ENCODE measurements at regions not wholly inside any gene's neighbourhood (a gene's known extent, or its start where the extent isn't known, plus 50 kb on each side); places are given as distances from the start of the nearest gene placed in this dataset.

- Mint-ChIP-seq H3K4me1 (ENCODE audit: low read depth) (no peaks in the 10 kb centered on the region), H3K4me3 (no peak overlapping the region), H3K36me3 (no peaks in the 10 kb centered on the region), H3K27me3 (no peaks in the 10 kb centered on the region), H3K27ac (no peak overlapping the region), H3K9me3 (peaks cover 15% of the 10 kb centered on the region)
- POLR2A ChIA-PET = no interaction called here
- no peak for DNase-seq
- intact Hi-C loops (cut with micrococcal nuclease) = no loop called here
- CTCF ChIA-PET = interaction anchor here (0.7 kb wide), 1 partner anchor 288 kb away, joined by 5 read pairs; no protein-coding TSS in a partner anchor
Measured at GRCh38 chr2:56648802-56649201, 465.0 kb downstream of the CCDC85A start.

GRCh38 chr2:56654936-56655335 lies 471.1 kb downstream of the CCDC85A start:
- intact Hi-C loops (cut with micrococcal nuclease) = no loop called here
- Mint-ChIP-seq H3K4me1 (ENCODE audit: low read depth) (no peaks in the 10 kb centered on the region), H3K9me3 (peaks cover 19% of the 10 kb centered on the region), H3K27ac (no peak overlapping the region), H3K27me3 (no peaks in the 10 kb centered on the region), H3K36me3 (no peaks in the 10 kb centered on the region), H3K4me3 (no peak overlapping the region)
- no peak for DNase-seq
- ChIA-PET POLR2A (no interaction called here), CTCF (no interaction called here)

DNA sequence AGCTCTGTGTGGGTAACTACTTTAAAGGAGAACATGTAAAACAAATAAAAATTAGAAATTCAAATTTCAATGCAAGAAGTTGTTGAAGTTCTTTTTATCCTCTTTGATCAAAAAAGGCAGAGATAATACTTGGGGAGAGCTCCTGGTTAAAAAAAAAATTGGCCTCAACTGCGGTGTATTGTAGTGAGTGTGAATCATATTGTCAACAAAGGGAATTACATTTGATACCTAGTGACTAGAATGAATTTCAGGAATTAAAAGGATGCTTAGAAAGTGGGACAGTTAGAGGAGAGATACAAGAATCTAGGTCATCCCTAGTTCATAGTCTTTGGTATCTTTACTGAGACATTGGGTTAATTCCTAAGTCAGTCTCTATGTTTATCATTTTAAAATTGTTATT lies 473.0 kb downstream of the CCDC85A start:
- no peak overlapping the region for H3K27ac Mint-ChIP-seq

DNA sequence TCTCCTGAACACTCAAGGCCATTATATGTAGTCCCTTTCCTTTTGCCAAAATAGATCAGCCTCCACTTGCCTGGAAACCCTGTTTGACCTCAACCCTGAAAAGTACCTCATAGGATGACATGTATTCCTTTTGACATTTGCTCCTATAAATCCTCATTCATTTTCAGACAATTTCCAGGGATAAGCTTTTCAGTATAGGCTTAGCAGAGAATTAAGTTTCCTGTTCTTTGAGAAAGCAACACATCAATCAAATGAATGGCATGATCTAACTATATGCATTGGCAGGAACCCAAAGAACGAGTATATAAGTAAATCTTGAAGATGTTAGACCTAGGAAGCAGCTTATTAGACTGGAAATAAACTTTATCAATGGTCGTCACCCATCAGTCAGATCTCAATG lies 483.0 kb downstream of the CCDC85A start:
- Mint-ChIP-seq H3K27me3 (no peaks in the 10 kb centered on the region), H3K36me3 (no peaks in the 10 kb centered on the region), H3K9me3 (peaks cover 14% of the 10 kb centered on the region), H3K4me1 (ENCODE audit: low read depth) (no peaks in the 10 kb centered on the region), H3K27ac (no peak overlapping the region), H3K4me3 (no peak overlapping the region)
- no peak for DNase-seq
- ChIA-PET CTCF (no interaction called here), POLR2A (no interaction called here)
- intact Hi-C loops (cut with micrococcal nuclease) = no loop called here

More for the DNA sequence above, 473.0 kb downstream of the CCDC85A start:
- CTCF ChIA-PET = no interaction called here
- Mint-ChIP-seq H3K4me1 (ENCODE audit: low read depth) (no peaks in the 10 kb centered on the region), H3K36me3 (no peaks in the 10 kb centered on the region), H3K9me3 (peaks cover 15% of the 10 kb centered on the region), H3K4me3 (no peak overlapping the region), H3K27me3 (no peaks in the 10 kb centered on the region)
- DNase-seq = no peak
- intact Hi-C loops (cut with micrococcal nuclease) = no loop called here
- POLR2A ChIA-PET = no interaction called here

GRCh38 chr2:56671973-56672569 lies 488.3 kb downstream of the CCDC85A start:
- intact Hi-C loops (cut with micrococcal nuclease) = no loop called here
- DNase-seq = no peak
- Mint-ChIP-seq H3K36me3 (no peaks in the 10 kb centered on the region), H3K27ac (no peak overlapping the region), H3K4me1 (ENCODE audit: low read depth) (no peaks in the 10 kb centered on the region), H3K27me3 (no peaks in the 10 kb centered on the region), H3K9me3 (peaks cover 20% of the 10 kb centered on the region), H3K4me3 (no peak overlapping the region)
- ChIA-PET CTCF (no interaction called here), POLR2A (no interaction called here)

DNA sequence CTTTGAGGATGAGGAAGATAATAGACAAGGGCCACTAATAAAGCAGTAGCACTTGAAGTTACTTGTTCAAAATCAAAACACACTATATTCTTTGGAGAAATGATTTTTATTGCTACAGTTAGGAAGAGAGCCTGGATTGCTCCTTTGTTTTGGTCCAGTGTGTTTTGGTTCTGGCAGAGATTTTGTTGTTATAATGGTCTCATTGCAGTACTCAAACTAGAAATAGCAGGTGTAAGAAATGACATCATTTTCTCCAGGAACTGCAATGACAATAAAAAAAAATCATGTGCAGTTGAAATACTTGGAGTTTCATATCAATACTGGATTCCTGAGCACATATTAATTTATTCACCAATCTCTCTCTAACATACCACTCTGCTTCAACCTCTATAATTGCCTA lies 490.3 kb downstream of the CCDC85A start:
- no peak overlapping the region for H3K4me3 Mint-ChIP-seq
- no peaks in the 10 kb centered on the region for H3K4me1 Mint-ChIP-seq (ENCODE audit: low read depth)
- H3K36me3 Mint-ChIP-seq = no peaks in the 10 kb centered on the region
- no peak for DNase-seq
- ChIA-PET CTCF (no interaction called here), POLR2A (no interaction called here)
- intact Hi-C loops (cut with micrococcal nuclease) = no loop called here
- H3K9me3 Mint-ChIP-seq = peaks cover 16% of the 10 kb centered on the region
- no peaks in the 10 kb centered on the region for H3K27me3 Mint-ChIP-seq
- H3K27ac Mint-ChIP-seq = no peak overlapping the region

DNA sequence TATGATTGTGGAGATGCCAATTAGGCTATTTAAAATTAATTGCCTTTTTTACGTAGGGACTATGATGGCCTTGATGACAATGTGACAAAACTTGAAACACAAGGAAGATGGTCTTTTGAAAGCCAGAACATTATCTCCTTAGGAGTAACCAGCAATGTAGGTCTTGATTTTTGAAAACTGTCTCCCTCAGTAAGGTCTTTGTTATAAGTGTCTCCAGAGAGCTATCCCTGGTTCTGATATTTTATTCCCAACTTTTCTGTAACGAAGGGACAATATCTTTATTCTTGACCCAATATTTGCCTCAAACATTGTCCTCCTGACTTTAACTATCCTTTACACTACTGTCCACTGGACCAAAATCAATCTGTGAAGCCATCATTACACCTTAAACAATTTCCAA lies 493.2 kb downstream of the CCDC85A start:
- Mint-ChIP-seq H3K4me3 (no peak overlapping the region), H3K9me3 (peaks cover 11% of the 10 kb centered on the region), H3K27me3 (no peaks in the 10 kb centered on the region), H3K27ac (no peak overlapping the region), H3K4me1 (ENCODE audit: low read depth) (no peaks in the 10 kb centered on the region), H3K36me3 (no peaks in the 10 kb centered on the region)
- intact Hi-C loops (cut with micrococcal nuclease) = no loop called here
- CTCF ChIA-PET = no interaction called here
- POLR2A ChIA-PET = no interaction called here
- no peak for DNase-seq

- no peaks in the 10 kb centered on the region for H3K36me3 Mint-ChIP-seq
- H3K4me1 Mint-ChIP-seq (ENCODE audit: low read depth) = no peaks in the 10 kb centered on the region
- H3K27ac Mint-ChIP-seq = no peak overlapping the region
- ChIA-PET CTCF (no interaction called here), POLR2A (no interaction called here)
- no peaks in the 10 kb centered on the region for H3K27me3 Mint-ChIP-seq
- intact Hi-C loops (cut with micrococcal nuclease) = no loop called here
- DNase-seq = no peak
- H3K4me3 Mint-ChIP-seq = no peak overlapping the region
- H3K9me3 Mint-ChIP-seq = peaks cover 4% of the 10 kb centered on the region
Measured at GRCh38 chr2:56680971-56681631, 497.3 kb downstream of the CCDC85A start.

- no peak for DNase-seq
- no peak overlapping the region for H3K27ac Mint-ChIP-seq
- H3K4me1 Mint-ChIP-seq (ENCODE audit: low read depth) = no peaks in the 10 kb centered on the region
- POLR2A ChIA-PET = no interaction called here
- no peaks in the 10 kb centered on the region for H3K27me3 Mint-ChIP-seq
- H3K9me3 Mint-ChIP-seq = peaks cover 4% of the 10 kb centered on the region
- intact Hi-C loops (cut with micrococcal nuclease) = no loop called here
- no peak overlapping the region for H3K4me3 Mint-ChIP-seq
- H3K36me3 Mint-ChIP-seq = no peaks in the 10 kb centered on the region
- CTCF ChIA-PET = no interaction called here
Measured at GRCh38 chr2:56681659-56682396, 498.0 kb downstream of the CCDC85A start.

DNA sequence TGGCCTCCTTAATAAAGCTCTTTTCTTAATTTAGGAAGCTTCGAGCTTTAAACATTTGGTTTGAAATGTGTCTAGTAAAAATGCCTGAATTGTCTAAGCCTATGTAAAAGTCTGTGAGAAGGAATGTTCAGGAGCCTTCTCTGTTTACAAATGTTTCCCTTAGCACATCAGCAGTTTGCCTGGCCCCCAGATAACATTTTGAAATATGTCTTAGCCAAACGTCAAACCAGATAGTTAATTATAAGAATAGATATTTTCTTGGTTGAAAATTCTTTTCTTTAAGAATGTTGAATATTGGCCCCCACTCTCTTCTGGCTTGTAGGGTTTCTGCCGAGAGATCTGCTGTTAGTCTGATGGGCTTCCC lies 498.6 kb downstream of the CCDC85A start:
- Mint-ChIP-seq H3K4me1 (ENCODE audit: low read depth) (no peaks in the 10 kb centered on the region), H3K36me3 (no peaks in the 10 kb centered on the region), H3K27me3 (no peaks in the 10 kb centered on the region), H3K4me3 (no peak overlapping the region), H3K9me3 (peaks cover 4% of the 10 kb centered on the region), H3K27ac (no peak overlapping the region)
- POLR2A ChIA-PET = no interaction called here
- DNase-seq = no peak
- CTCF ChIA-PET = no interaction called here
- intact Hi-C loops (cut with micrococcal nuclease) = no loop called here

DNA sequence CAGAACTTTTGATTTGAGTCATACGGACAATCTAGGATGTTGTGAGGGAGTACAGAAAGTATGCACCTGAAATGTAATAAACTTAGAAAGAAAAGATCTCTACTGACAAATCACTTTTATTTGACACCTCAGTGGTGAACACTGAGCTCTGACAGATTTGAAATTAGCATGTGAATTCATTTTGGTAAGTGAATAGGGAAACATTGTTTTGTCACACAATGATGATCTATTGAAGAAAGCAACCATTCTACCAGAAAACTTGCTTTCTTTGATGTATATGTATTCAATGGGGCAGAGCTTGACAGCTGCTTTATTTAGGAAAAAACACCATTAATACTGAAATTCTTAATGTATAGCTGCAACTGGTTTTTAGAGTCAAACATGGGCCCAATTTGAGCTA lies 500.5 kb downstream of the CCDC85A start:
- intact Hi-C loops (cut with micrococcal nuclease) = no loop called here
- no peaks in the 10 kb centered on the region for H3K36me3 Mint-ChIP-seq
- CTCF ChIA-PET = no interaction called here
- DNase-seq = no peak
- H3K27ac Mint-ChIP-seq = no peak overlapping the region
- no peaks in the 10 kb centered on the region for H3K27me3 Mint-ChIP-seq
- POLR2A ChIA-PET = no interaction called here
- peaks cover 10% of the 10 kb centered on the region for H3K9me3 Mint-ChIP-seq
- no peaks in the 10 kb centered on the region for H3K4me1 Mint-ChIP-seq (ENCODE audit: low read depth)
- no peak overlapping the region for H3K4me3 Mint-ChIP-seq

DNA sequence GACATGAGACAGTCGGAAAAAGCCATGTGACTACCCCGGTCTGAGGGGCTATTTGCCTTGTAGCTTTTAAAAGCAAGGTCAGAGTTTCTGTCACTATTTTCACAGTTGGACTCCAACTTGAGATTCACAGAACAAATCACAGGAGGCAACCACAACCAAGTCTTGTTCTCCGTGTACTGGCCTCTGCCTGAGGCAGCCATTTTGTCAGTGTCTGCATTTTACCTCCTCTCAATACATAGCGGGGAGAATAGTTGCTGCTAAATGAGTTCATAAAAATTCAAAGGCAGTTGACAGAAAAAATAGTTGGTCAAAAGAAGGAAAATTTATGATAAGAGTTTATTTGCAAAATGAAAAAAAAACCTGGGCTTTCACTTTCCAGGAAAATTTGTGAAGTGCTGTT lies 501.4 kb downstream of the CCDC85A start:
- ChIA-PET CTCF (no interaction called here), POLR2A (no interaction called here)
- H3K4me1 Mint-ChIP-seq (ENCODE audit: low read depth) = no peaks in the 10 kb centered on the region
- H3K27me3 Mint-ChIP-seq = no peaks in the 10 kb centered on the region
- H3K4me3 Mint-ChIP-seq = no peak overlapping the region
- H3K9me3 Mint-ChIP-seq = peaks cover 10% of the 10 kb centered on the region
- DNase-seq = no peak
- no peaks in the 10 kb centered on the region for H3K36me3 Mint-ChIP-seq
- intact Hi-C loops (cut with micrococcal nuclease) = no loop called here
- no peak overlapping the region for H3K27ac Mint-ChIP-seq

GRCh38 chr2:56687169-56687568 lies 503.4 kb downstream of the CCDC85A start:
- intact Hi-C loops (cut with micrococcal nuclease) = no loop called here
- H3K9me3 Mint-ChIP-seq = peaks cover 10% of the 10 kb centered on the region
- no peak overlapping the region for H3K4me3 Mint-ChIP-seq
- H3K27ac Mint-ChIP-seq = no peak overlapping the region
- no peaks in the 10 kb centered on the region for H3K4me1 Mint-ChIP-seq (ENCODE audit: low read depth)
- no peak for DNase-seq
- H3K36me3 Mint-ChIP-seq = no peaks in the 10 kb centered on the region
- ChIA-PET POLR2A (no interaction called here), CTCF (no interaction called here)
- no peaks in the 10 kb centered on the region for H3K27me3 Mint-ChIP-seq
